Neutrophil (primary cell): ENCODE measurements at regions not wholly inside any gene's neighbourhood (a gene's known extent, or its start where the extent isn't known, plus 50 kb on each side); places are given as distances from the start of the nearest gene placed in this dataset.

Source experiments
- H3K27ac ChIP-seq: fragments of 200-600 bp; sonication (generic); 2 replicates; pipeline ENCODE4 v1.5.1; 2016; ENCODE audit warnings: mild to moderate bottlenecking, moderate library complexity
- H3K27me3 ChIP-seq: fragments of 200-600 bp; sonication (generic); 2 replicates; pipeline ENCODE4 v1.6.0; 2016; ENCODE audit warnings: mild to moderate bottlenecking
- H3K36me3 ChIP-seq: fragments of 200-600 bp; sonication (generic); 2 replicates; pipeline ENCODE4 v1.5.1; 2017
- H3K4me1 ChIP-seq, 2 experiments: fragments of 200-600 bp in 1 of 2; sonication (generic) in 1 of 2; 1 replicate in 1 of 2; 2 replicates in 1 of 2; pipeline versions ENCODE4 v1.5.1 to v1.6.1; 2013 to 2016; ENCODE audit warnings: low read depth in 1 of 2, low read length in 1 of 2, mild to moderate bottlenecking in 1 of 2, moderate library complexity in 1 of 2; ENCODE audit not compliant: control insufficient read depth in 1 of 2, insufficient read depth in 1 of 2
- H3K4me3 ChIP-seq, 2 experiments: fragments of 200-600 bp in 1 of 2; sonication (generic) in 1 of 2; 1 replicate in 1 of 2; 2 replicates in 1 of 2; pipeline ENCODE4 v1.5.1; 2013 to 2016; ENCODE audit warnings: low read depth in 1 of 2, low read length in 1 of 2, mild to moderate bottlenecking in 1 of 2, moderate library complexity in 1 of 2
- H3K9me3 ChIP-seq: fragments of 200-600 bp; sonication (generic); 2 replicates; pipeline ENCODE4 v1.5.1; 2016
- TF ChIP-seq, protein P1 (sequence below): fragments of 200-600 bp; sonication (generic); IDR thresholded peaks from 2 replicates; pipeline ENCODE4 v1.5.1; 2016; ENCODE audit warnings: antibody characterized with exemption

- no peaks in the 10 kb centered on the region for H3K4me1 ChIP-seq
- no peak overlapping the region for H3K27ac ChIP-seq
- no peak overlapping the region for H3K4me3 ChIP-seq
- H3K9me3 ChIP-seq: no peaks in the 10 kb centered on the region
- H3K27me3 ChIP-seq: no peaks in the 10 kb centered on the region
- TF ChIP-seq, protein P1, sequence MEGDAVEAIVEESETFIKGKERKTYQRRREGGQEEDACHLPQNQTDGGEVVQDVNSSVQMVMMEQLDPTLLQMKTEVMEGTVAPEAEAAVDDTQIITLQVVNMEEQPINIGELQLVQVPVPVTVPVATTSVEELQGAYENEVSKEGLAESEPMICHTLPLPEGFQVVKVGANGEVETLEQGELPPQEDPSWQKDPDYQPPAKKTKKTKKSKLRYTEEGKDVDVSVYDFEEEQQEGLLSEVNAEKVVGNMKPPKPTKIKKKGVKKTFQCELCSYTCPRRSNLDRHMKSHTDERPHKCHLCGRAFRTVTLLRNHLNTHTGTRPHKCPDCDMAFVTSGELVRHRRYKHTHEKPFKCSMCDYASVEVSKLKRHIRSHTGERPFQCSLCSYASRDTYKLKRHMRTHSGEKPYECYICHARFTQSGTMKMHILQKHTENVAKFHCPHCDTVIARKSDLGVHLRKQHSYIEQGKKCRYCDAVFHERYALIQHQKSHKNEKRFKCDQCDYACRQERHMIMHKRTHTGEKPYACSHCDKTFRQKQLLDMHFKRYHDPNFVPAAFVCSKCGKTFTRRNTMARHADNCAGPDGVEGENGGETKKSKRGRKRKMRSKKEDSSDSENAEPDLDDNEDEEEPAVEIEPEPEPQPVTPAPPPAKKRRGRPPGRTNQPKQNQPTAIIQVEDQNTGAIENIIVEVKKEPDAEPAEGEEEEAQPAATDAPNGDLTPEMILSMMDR: no peak
- H3K36me3 ChIP-seq: no peaks in the 10 kb centered on the region
Observed at GRCh38 chr5:127236254-127236653, 54.3 kb upstream of the MEGF10 start.
